ENCODE measurements at regions not wholly inside any gene's neighbourhood (a gene's known extent, or its start where the extent isn't known, plus 50 kb on each side); places are given as distances from the start of the nearest gene placed in this dataset.

DNA sequence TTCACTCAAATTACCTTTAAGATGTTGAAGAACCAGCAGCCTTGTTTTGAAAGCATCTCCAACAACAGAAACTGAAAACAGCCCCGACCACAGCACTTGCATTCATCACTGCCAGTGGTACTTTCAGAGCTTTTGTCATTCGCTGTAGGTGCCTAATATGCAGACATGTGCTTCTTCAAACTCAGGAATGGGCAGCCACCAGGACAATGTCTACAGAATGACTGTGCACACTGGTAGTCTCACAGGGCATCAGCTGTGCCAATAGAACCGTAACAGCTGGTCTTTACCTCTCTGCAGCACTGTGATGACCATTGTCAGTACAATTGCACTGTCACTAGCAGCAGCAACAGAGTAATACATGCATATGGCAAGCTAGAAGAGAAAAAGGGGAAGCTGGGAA lies 1149.7 kb downstream of the STPG2 start:
- TF ChIP-seq, protein P1, sequence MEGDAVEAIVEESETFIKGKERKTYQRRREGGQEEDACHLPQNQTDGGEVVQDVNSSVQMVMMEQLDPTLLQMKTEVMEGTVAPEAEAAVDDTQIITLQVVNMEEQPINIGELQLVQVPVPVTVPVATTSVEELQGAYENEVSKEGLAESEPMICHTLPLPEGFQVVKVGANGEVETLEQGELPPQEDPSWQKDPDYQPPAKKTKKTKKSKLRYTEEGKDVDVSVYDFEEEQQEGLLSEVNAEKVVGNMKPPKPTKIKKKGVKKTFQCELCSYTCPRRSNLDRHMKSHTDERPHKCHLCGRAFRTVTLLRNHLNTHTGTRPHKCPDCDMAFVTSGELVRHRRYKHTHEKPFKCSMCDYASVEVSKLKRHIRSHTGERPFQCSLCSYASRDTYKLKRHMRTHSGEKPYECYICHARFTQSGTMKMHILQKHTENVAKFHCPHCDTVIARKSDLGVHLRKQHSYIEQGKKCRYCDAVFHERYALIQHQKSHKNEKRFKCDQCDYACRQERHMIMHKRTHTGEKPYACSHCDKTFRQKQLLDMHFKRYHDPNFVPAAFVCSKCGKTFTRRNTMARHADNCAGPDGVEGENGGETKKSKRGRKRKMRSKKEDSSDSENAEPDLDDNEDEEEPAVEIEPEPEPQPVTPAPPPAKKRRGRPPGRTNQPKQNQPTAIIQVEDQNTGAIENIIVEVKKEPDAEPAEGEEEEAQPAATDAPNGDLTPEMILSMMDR (IDR thresholded peaks at IDR 0.05), result no peak
- TF ChIP-seq EP300 (IDR thresholded peaks at IDR 0.05), result no peak
- TF ChIP-seq POLR2A (IDR thresholded peaks at IDR 0.05), result no peak
- TF ChIP-seq POLR2AphosphoS5 (IDR thresholded peaks at IDR 0.05), result no peak

All from suprapubic skin (tissue), 4 donors.